MM.1S (cell line): ENCODE measurements at regions not wholly inside any gene's neighbourhood (a gene's known extent, or its start where the extent isn't known, plus 50 kb on each side); places are given as distances from the start of the nearest gene placed in this dataset.

Experiments used
- DNase-seq: peaks from one replicate; pipeline ENCODE4 v3.0.0-alpha.2; 2015
- H2AFZ ChIP-seq: fragments of 300-600 bp; sonication (generic); 2 replicates; pipeline ENCODE4 v1.6.0; 2016; ENCODE audit warnings: antibody characterized with exemption, low read length
- H3F3A ChIP-seq: fragments of 300-600 bp; sonication (generic); 2 replicates; pipeline ENCODE4 v1.6.1; 2016; ENCODE audit warnings: mild to moderate bottlenecking, antibody characterized with exemption, low read length, moderate library complexity, mixed read lengths; ENCODE audit not compliant: insufficient read depth
- H3K27ac ChIP-seq: fragments of 300-600 bp; sonication (generic); 2 replicates; pipeline ENCODE4 v1.5.1; 2016; ENCODE audit warnings: mild to moderate bottlenecking, low read length
- H3K27me3 ChIP-seq: fragments of 300-600 bp; sonication (generic); replicated peaks from 2 replicates; pipeline ENCODE4 v1.6.0; 2016; ENCODE audit warnings: low read length; ENCODE audit not compliant: insufficient read depth
- H3K36me3 ChIP-seq: fragments of 300-600 bp; sonication (generic); replicated peaks from 2 replicates; pipeline ENCODE4 v1.6.1; 2016; ENCODE audit warnings: mild to moderate bottlenecking, low read length, mixed read lengths; ENCODE audit not compliant: insufficient read depth
- H3K4me1 ChIP-seq: fragments of 300-600 bp; sonication (generic); 2 replicates; pipeline ENCODE4 v1.6.1; 2016; ENCODE audit warnings: low read length, mixed read lengths
- H3K4me2 ChIP-seq: fragments of 300-600 bp; sonication (generic); 2 replicates; pipeline ENCODE4 v1.6.0; 2016; ENCODE audit warnings: low read depth, low read length
- H3K4me3 ChIP-seq: fragments of 300-600 bp; sonication (generic); 2 replicates; pipeline ENCODE4 v1.5.1; 2016; ENCODE audit warnings: low read length, mixed read lengths
- H3K79me2 ChIP-seq: fragments of 300-600 bp; sonication (generic); 2 replicates; pipeline ENCODE4 v1.6.1; 2016; ENCODE audit warnings: mixed run types, low read length, mixed read lengths
- H3K9ac ChIP-seq: fragments of 300-600 bp; sonication (generic); 2 replicates; pipeline ENCODE4 v1.6.1; 2016; ENCODE audit warnings: low read length, mixed read lengths
- H3K9me2 ChIP-seq: fragments of 300-600 bp; sonication (generic); replicated peaks from 2 replicates; pipeline ENCODE4 v1.6.1; 2016; ENCODE audit warnings: mild to moderate bottlenecking, low read length, mixed read lengths; ENCODE audit not compliant: insufficient read depth
- H3K9me3 ChIP-seq: fragments of 300-600 bp; sonication (generic); replicated peaks from 2 replicates; pipeline ENCODE4 v1.6.1; 2016; ENCODE audit warnings: mild to moderate bottlenecking, low read length, mixed read lengths; ENCODE audit not compliant: insufficient read depth
- H4K20me1 ChIP-seq: fragments of 300-600 bp; sonication (generic); 2 replicates; pipeline ENCODE4 v1.6.1; 2016; ENCODE audit warnings: mild to moderate bottlenecking, low read length, moderate library complexity, mixed read lengths; ENCODE audit not compliant: insufficient read depth
- EZH2 ChIP-seq: fragments of 300-600 bp; sonication (generic); optimal IDR thresholded peaks from 2 replicates; pipeline ENCODE3; 2017; ENCODE audit warnings: low read depth, mild to moderate bottlenecking, antibody characterized with exemption, low read length, mixed read lengths
- EZH2phosphoT487 ChIP-seq: fragments of 300-600 bp; sonication (generic); IDR thresholded peaks from 2 replicates; pipeline ENCODE4 v1.6.1; 2018; ENCODE audit warnings: antibody characterized with exemption, low read length
- TF ChIP-seq, protein P1 (sequence below): fragments of 300-600 bp; sonication (generic); IDR thresholded peaks from 2 replicates; pipeline ENCODE4 v1.5.1; 2016; ENCODE audit warnings: antibody characterized with exemption, low read length, mixed read lengths

GRCh38 chr6:6781172-6781872 lies 192.8 kb downstream of the LY86 start:
- Histone ChIP-seq H3K36me3 (no peaks in the 10 kb centered on the region), H3K9me2 (no peaks in the 10 kb centered on the region), H4K20me1 (no peaks in the 10 kb centered on the region), H3K4me2 (no peak overlapping the region), H3K4me3 (no peak overlapping the region), H3K9me3 (no peaks in the 10 kb centered on the region), H3K79me2 (no peaks in the 10 kb centered on the region), H3F3A (peaks cover 13% of the 10 kb centered on the region), H2AFZ (no peak overlapping the region), H3K9ac (no peak overlapping the region), H3K27ac (no peak overlapping the region), H3K4me1 (peaks cover 7% of the 10 kb centered on the region), H3K27me3 (no peaks in the 10 kb centered on the region)
- TF ChIP-seq EZH2 (no peak), EZH2phosphoT487 (no peak)
- TF ChIP-seq, protein P1, sequence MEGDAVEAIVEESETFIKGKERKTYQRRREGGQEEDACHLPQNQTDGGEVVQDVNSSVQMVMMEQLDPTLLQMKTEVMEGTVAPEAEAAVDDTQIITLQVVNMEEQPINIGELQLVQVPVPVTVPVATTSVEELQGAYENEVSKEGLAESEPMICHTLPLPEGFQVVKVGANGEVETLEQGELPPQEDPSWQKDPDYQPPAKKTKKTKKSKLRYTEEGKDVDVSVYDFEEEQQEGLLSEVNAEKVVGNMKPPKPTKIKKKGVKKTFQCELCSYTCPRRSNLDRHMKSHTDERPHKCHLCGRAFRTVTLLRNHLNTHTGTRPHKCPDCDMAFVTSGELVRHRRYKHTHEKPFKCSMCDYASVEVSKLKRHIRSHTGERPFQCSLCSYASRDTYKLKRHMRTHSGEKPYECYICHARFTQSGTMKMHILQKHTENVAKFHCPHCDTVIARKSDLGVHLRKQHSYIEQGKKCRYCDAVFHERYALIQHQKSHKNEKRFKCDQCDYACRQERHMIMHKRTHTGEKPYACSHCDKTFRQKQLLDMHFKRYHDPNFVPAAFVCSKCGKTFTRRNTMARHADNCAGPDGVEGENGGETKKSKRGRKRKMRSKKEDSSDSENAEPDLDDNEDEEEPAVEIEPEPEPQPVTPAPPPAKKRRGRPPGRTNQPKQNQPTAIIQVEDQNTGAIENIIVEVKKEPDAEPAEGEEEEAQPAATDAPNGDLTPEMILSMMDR, result no peak
- no peak for DNase-seq

DNA sequence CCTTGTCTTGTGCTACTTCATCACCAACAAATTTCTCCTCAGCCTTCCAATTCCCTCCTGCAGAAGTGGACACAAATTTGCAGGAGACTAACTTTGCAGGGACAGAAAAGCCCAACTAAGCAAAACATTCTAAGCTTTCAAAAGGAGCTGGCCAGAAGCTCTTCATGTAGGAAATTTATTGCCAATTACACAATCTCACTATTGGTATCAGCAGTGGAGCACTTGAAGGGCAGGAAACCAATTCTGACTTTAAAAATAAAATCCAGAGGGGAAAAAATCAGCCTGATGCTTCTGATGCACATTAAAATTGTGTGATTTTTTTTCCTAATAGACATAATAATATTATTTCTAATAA lies 193.3 kb downstream of the LY86 start:
- H3K4me1 ChIP-seq, result peaks cover 11% of the 10 kb centered on the region
- no peaks in the 10 kb centered on the region for H4K20me1 ChIP-seq
- H3K4me3 ChIP-seq, result no peak overlapping the region
- H3F3A ChIP-seq, result peaks cover 14% of the 10 kb centered on the region
- H3K9me2 ChIP-seq, result no peaks in the 10 kb centered on the region
- DNase-seq, result no peak
- no peak overlapping the region for H3K9ac ChIP-seq
- no peak overlapping the region for H2AFZ ChIP-seq
- H3K27ac ChIP-seq, result no peak overlapping the region
- no peaks in the 10 kb centered on the region for H3K9me3 ChIP-seq
- no peak for TF ChIP-seq EZH2
- TF ChIP-seq EZH2phosphoT487, result no peak
- TF ChIP-seq, protein P1, result no peak
- no peak overlapping the region for H3K4me2 ChIP-seq
- H3K27me3 ChIP-seq, result no peaks in the 10 kb centered on the region
- H3K36me3 ChIP-seq, result no peaks in the 10 kb centered on the region
- H3K79me2 ChIP-seq, result no peaks in the 10 kb centered on the region

- Histone ChIP-seq H3K27me3 (no peaks in the 10 kb centered on the region), H3K9me2 (no peaks in the 10 kb centered on the region), H3K4me2 (no peak overlapping the region), H3K36me3 (no peaks in the 10 kb centered on the region), H3K4me3 (no peak overlapping the region), H4K20me1 (no peaks in the 10 kb centered on the region), H3K4me1 (peaks cover 17% of the 10 kb centered on the region), H3F3A (peaks cover 14% of the 10 kb centered on the region), H3K79me2 (no peaks in the 10 kb centered on the region), H2AFZ (no peak overlapping the region), H3K27ac (no peak overlapping the region), H3K9ac (no peak overlapping the region), H3K9me3 (no peaks in the 10 kb centered on the region)
- no peak for DNase-seq
- TF ChIP-seq, protein P1, result no peak
- TF ChIP-seq EZH2phosphoT487 (no peak), EZH2 (no peak)
These were observed 195.2 kb downstream of the LY86 start for GRCh38 chr6:6783721-6784120.
